GM12878 (cell line): ENCODE measurements at regions not wholly inside any gene's neighbourhood (a gene's known extent, or its start where the extent isn't known, plus 50 kb on each side); places are given as distances from the start of the nearest gene placed in this dataset.

Experiments
- ATAC-seq: fragments of 200-7000 bp; cut with Tn5 transposase; 3 replicates; pipeline ENCODE4 v1.9.1; 2020; ENCODE audit warnings: mild to moderate bottlenecking, moderate library complexity
- BruUV-seq: library from RNA; stranded (reverse); fragments of 400-500 nt; replicated peaks from 2 replicates; lab custom pipeline; 2021; lab: Mats Ljungman, UMichigan
- CTCF ChIA-PET: fragments of 300-600 bp; sonication (Branson Sonifier 250); formaldehyde crosslinking; extraction: SDS; loops from one replicate; lab custom pipeline; 2021; ENCODE audit warnings: inconsistent platforms; lab: Yijun Ruan, JAX
- POLR2A ChIA-PET: fragments of 350-600 bp; formaldehyde crosslinking; extraction: SDS; loops from one replicate; lab custom pipeline; 2021; ENCODE audit warnings: inconsistent platforms; lab: Charles Lee
- RAD21 ChIA-PET: fragments of 300-600 bp; sonication (Branson Sonifier 250); formaldehyde crosslinking; loops from one replicate; lab custom pipeline; 2023; ENCODE audit warnings: antibody characterized with exemption; ENCODE audit not compliant: unreplicated experiment; lab: Charles Lee
- SMC1A ChIA-PET: fragments of 300-600 bp; sonication (Branson Sonifier 250); formaldehyde crosslinking; loops from one replicate; lab custom pipeline; 2023; ENCODE audit not compliant: unreplicated experiment, uncharacterized antibody; lab: Charles Lee
- DNase-seq: peaks from one replicate; pipeline ENCODE4 v3.0.0-alpha.2; 2011; ENCODE audit warnings: low read depth, low spot score
- FAIRE-seq: peaks from 3 replicates; lab custom pipeline; 2011; peaks lifted over from hg19 to GRCh38; lab: Jason Lieb, UNC
- H2AFZ ChIP-seq: 2 replicates; pipeline ENCODE4 v1.6.0; 2011; ENCODE audit warnings: low read depth, low read length, control low read depth; ENCODE audit not compliant: control insufficient read depth
- H3K27ac ChIP-seq: 2 replicates; pipeline ENCODE4 v1.5.1; 2011; ENCODE audit warnings: control low read depth; ENCODE audit not compliant: control insufficient read depth, insufficient read depth
- H3K27me3 ChIP-seq, 2 experiments: replicated peaks in 1 of 2; 2 replicates each; pipeline versions ENCODE4 v1.6.0 to v1.6.1; 2011; ENCODE audit warnings: low read length in 1 of 2; ENCODE audit not compliant: control insufficient read depth in 2 of 2, insufficient read depth in 2 of 2
- H3K36me3 ChIP-seq, 2 experiments: 2 replicates each; pipeline ENCODE4 v1.5.1; 2011; ENCODE audit warnings: low read length in 1 of 2; ENCODE audit not compliant: control insufficient read depth in 2 of 2, insufficient read depth in 2 of 2
- H3K4me1 ChIP-seq: 2 replicates; pipeline ENCODE4 v1.6.1; 2011; ENCODE audit warnings: mild to moderate bottlenecking, low read length, moderate library complexity, mixed read lengths; ENCODE audit not compliant: control insufficient read depth, insufficient read depth
- H3K4me2 ChIP-seq: 2 replicates; pipeline ENCODE4 v1.6.0; 2011; ENCODE audit warnings: control low read depth; ENCODE audit not compliant: control insufficient read depth, insufficient read depth
- H3K4me3 ChIP-seq: fragments of 200-600 bp; sonication (generic); 2 replicates; pipeline ENCODE4 v1.5.1; 2016
- H3K79me2 ChIP-seq: 2 replicates; pipeline ENCODE4 v1.6.0; 2011; ENCODE audit warnings: low read length; ENCODE audit not compliant: control insufficient read depth, insufficient read depth
- H3K9ac ChIP-seq: 2 replicates; pipeline ENCODE4 v1.8.0; 2011; ENCODE audit warnings: low read length, control low read depth, mixed read lengths; ENCODE audit not compliant: control insufficient read depth, insufficient read depth
- H3K9me3 ChIP-seq: replicated peaks from 3 replicates; pipeline ENCODE4 v1.5.1; 2011; ENCODE audit warnings: mild to moderate bottlenecking, low read length; ENCODE audit not compliant: control insufficient read depth, insufficient read depth
- H4K20me1 ChIP-seq: 2 replicates; pipeline ENCODE4 v1.6.0; 2011; ENCODE audit not compliant: control insufficient read depth, insufficient read depth
- ATF7 ChIP-seq: fragments of 450-650 bp; IDR thresholded peaks from 2 replicates; pipeline ENCODE4 v1.6.1; 2016; ENCODE audit warnings: low read depth, mild to moderate bottlenecking
- CBX5 ChIP-seq: sonication (generic); IDR thresholded peaks from 2 replicates; pipeline ENCODE4 v1.6.1; 2016; ENCODE audit warnings: low read depth, moderate library complexity, mild to moderate bottlenecking, inconsistent platforms
- CEBPB ChIP-seq, 2 experiments: fragments of 150-350 bp in 1 of 2; IDR thresholded peaks; 2 replicates each; pipeline ENCODE4 v1.6.1; 2012 to 2014; ENCODE audit warnings: low read depth in 2 of 2, low read length in 2 of 2, borderline replicate concordance in 1 of 2, inconsistent platforms in 1 of 2
- EED ChIP-seq: sonication (generic); IDR thresholded peaks from 2 replicates; pipeline ENCODE4 v1.6.1; 2016; ENCODE audit warnings: antibody characterized with exemption, low read depth
- EGR1 ChIP-seq, 2 experiments: IDR thresholded peaks; 1 replicate in 1 of 2; 2 replicates in 1 of 2; pipeline ENCODE4 v1.6.1; 2011 to 2012; ENCODE audit warnings: low read depth in 2 of 2, low read length in 2 of 2, borderline replicate concordance in 1 of 2, mild to moderate bottlenecking in 1 of 2, moderate library complexity in 1 of 2
- ETV6 ChIP-seq, 2 experiments: fragments of 450-650 bp in 1 of 2; IDR thresholded peaks in 1 of 2; conservative IDR thresholded peaks in 1 of 2; 2 replicates each; pipeline ENCODE4 v1.6.1; 2014; ENCODE audit warnings: antibody characterized with exemption in 1 of 2, borderline replicate concordance in 1 of 2, low read depth in 1 of 2, mild to moderate bottlenecking in 1 of 2, moderate library complexity in 1 of 2
- FOXM1 ChIP-seq: IDR thresholded peaks from 2 replicates; pipeline ENCODE4 v1.6.1; 2012; ENCODE audit warnings: low read depth, mild to moderate bottlenecking, inconsistent platforms, low read length, moderate library complexity
- GATAD2B ChIP-seq: fragments of 450-650 bp; conservative IDR thresholded peaks from 2 replicates; pipeline ENCODE4 v1.6.1; 2017; ENCODE audit warnings: low read depth, mild to moderate bottlenecking, moderate library complexity
- MEF2B ChIP-seq: fragments of 450-650 bp; IDR thresholded peaks from 2 replicates; pipeline ENCODE4 v1.6.1; 2018; ENCODE audit warnings: mild to moderate bottlenecking, moderate library complexity; ENCODE audit not compliant: partially characterized antibody, poor library complexity, severe bottlenecking
- MTA3 ChIP-seq: IDR thresholded peaks from 2 replicates; pipeline ENCODE4 v1.6.1; 2012; ENCODE audit warnings: low read length, inconsistent platforms, borderline replicate concordance
- NR2F1 ChIP-seq: fragments of 450-650 bp; conservative IDR thresholded peaks from 2 replicates; pipeline ENCODE4 v1.6.1; 2017; ENCODE audit warnings: mild to moderate bottlenecking
- NRF1 ChIP-seq: conservative IDR thresholded peaks from 2 replicates; pipeline ENCODE4 v1.6.1; 2011; ENCODE audit warnings: mild to moderate bottlenecking, low read depth, low read length, improper control_type of control experiment
- RELA ChIP-seq: fragments of 450-650 bp; IDR thresholded peaks from 2 replicates; pipeline ENCODE4 v1.8.0; 2014; ENCODE audit warnings: borderline replicate concordance; ENCODE audit not compliant: partially characterized antibody
- SUZ12 ChIP-seq: fragments of 200-600 bp; sonication (generic); IDR thresholded peaks from one replicate; pipeline ENCODE4 v1.6.1; 2018; ENCODE audit warnings: antibody characterized with exemption, mild to moderate bottlenecking; ENCODE audit not compliant: unreplicated experiment
- TCF3 ChIP-seq: IDR thresholded peaks from 2 replicates; pipeline ENCODE4 v1.6.1; 2012; ENCODE audit warnings: low read depth, mild to moderate bottlenecking, low read length, borderline replicate concordance; ENCODE audit not compliant: insufficient read depth
- ZBED1 ChIP-seq: IDR thresholded peaks from 2 replicates; pipeline ENCODE4 v1.6.1; 2016; ENCODE audit warnings: borderline replicate concordance
- ZSCAN29 ChIP-seq: fragments of 450-650 bp; IDR thresholded peaks from 2 replicates; pipeline ENCODE4 v1.6.1; 2017; ENCODE audit warnings: mild to moderate bottlenecking, moderate library complexity
- WGBS: methylation state at CpG from one replicate; pipeline ENCODE4 v1.1.6; 2016; ENCODE audit warnings: low lambda C conversion rate; ENCODE audit not compliant: insufficient replicate concordance, insufficient coverage; ENCODE audit errors: missing lambda C conversion rate; 5-methylcytosine and 5-hydroxymethylcytosine counted together
- in situ Hi-C: fragments of 300-500 bp; cut with MboI; formaldehyde crosslinking; loops from 9 replicates; pipeline ENCODE4 v1.14.3; 2018; ENCODE audit warnings: mixed read lengths
- intact Hi-C: fragments of 100-400 bp; cut with micrococcal nuclease; formaldehyde crosslinking; loops from one replicate; pipeline ENCODE4 v1.14.2; 2022; ENCODE audit not compliant: unreplicated experiment
- TF ChIP-seq, protein P1 (sequence below): fragments of 450-650 bp; IDR thresholded peaks from 2 replicates; pipeline ENCODE4 v1.6.1; 2018; ENCODE audit warnings: mild to moderate bottlenecking, low read depth, moderate library complexity; ENCODE audit not compliant: partially characterized antibody
- TF ChIP-seq, protein P2 (sequence below): IDR thresholded peaks from 2 replicates; pipeline ENCODE4 v1.6.1; 2011; ENCODE audit warnings: low read depth, mild to moderate bottlenecking, low read length, moderate library complexity, borderline replicate concordance; ENCODE audit errors: extremely low read depth

DNA sequence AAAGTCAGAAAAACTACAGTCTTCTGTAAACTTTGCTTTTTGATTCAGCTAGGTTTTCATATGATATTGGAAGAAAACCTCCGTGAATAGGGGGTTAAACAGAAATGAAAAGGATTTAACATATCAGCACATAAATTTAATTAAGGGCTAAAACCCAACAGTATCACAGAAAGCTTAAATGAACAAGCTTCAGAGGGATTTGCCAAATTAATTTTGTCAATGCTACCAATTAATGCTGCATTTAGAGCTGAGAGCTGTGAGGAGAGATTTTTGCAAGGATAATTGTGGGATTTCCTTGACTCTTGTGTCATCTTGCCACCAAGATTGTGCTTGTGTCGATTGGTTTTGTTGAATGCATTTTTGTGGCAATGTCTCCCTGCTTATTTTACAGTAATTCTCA is 379.9 kb downstream of the CD109 start (continued):
- TF ChIP-seq, protein P1, sequence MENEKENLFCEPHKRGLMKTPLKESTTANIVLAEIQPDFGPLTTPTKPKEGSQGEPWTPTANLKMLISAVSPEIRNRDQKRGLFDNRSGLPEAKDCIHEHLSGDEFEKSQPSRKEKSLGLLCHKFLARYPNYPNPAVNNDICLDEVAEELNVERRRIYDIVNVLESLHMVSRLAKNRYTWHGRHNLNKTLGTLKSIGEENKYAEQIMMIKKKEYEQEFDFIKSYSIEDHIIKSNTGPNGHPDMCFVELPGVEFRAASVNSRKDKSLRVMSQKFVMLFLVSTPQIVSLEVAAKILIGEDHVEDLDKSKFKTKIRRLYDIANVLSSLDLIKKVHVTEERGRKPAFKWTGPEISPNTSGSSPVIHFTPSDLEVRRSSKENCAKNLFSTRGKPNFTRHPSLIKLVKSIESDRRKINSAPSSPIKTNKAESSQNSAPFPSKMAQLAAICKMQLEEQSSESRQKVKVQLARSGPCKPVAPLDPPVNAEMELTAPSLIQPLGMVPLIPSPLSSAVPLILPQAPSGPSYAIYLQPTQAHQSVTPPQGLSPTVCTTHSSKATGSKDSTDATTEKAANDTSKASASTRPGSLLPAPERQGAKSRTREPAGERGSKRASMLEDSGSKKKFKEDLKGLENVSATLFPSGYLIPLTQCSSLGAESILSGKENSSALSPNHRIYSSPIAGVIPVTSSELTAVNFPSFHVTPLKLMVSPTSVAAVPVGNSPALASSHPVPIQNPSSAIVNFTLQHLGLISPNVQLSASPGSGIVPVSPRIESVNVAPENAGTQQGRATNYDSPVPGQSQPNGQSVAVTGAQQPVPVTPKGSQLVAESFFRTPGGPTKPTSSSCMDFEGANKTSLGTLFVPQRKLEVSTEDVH: no peak
- no peak for TF ChIP-seq EED

DNA sequence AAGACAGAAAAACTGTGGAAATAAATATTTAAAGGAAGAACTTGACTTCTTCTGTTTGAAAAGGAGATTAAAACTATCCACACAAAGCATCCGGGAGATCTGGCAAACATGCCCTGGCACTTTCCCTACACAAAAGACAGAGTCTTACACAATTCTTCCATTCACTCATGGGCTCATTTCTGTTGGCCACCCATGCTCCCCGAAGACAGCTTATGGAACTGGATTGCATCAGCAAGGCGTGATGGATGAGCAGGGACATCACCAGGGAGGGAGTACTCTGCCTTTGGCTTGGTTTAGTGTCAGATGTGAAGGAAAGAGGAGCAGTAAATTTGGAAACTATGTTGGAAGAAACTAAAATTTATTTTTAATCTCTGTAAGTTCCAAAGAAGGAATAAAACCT is 379.3 kb downstream of the CD109 start:
- Histone ChIP-seq H3K9ac (no peak overlapping the region), H3K4me1 (no peaks in the 10 kb centered on the region), H3K9me3 (no peaks in the 10 kb centered on the region), H2AFZ (no peak overlapping the region), H3K79me2 (no peaks in the 10 kb centered on the region), H3K4me2 (no peak overlapping the region), H4K20me1 (no peaks in the 10 kb centered on the region), H3K27ac (no peak overlapping the region), H3K36me3 (no peaks in the 10 kb centered on the region), H3K27me3 (no peaks in the 10 kb centered on the region; a peak in 1 of 4 replicates), H3K4me3 (no peak overlapping the region)
- RAD21 ChIA-PET: no interaction called here
- no peak for FAIRE-seq
- TF ChIP-seq SUZ12 (no peak), RELA (no peak), TCF3 (no peak), GATAD2B (no peak), ETV6 (conservative IDR thresholded peaks at IDR 0.05 in 1 of 2, IDR thresholded peaks at IDR 0.05 in 1 of 2; ENCODE audit: borderline replicate concordance in 1 of 2, low read depth in 1 of 2) (no peak), MEF2B (no peak), ZBED1 (no peak), ATF7 (no peak), EGR1 (IDR thresholded peaks at IDR 0.05; ENCODE audit: borderline replicate concordance in 1 of 2, low read depth in 2 of 2, low read length in 2 of 2) (no peak), CBX5 (no peak), ZSCAN29 (no peak), NRF1 (no peak), CEBPB (IDR thresholded peaks at IDR 0.05; ENCODE audit: borderline replicate concordance in 1 of 2, low read depth in 2 of 2, low read length in 2 of 2) (no peak), NR2F1 (no peak), FOXM1 (no peak), MTA3 (no peak)
- TF ChIP-seq, protein P2, sequence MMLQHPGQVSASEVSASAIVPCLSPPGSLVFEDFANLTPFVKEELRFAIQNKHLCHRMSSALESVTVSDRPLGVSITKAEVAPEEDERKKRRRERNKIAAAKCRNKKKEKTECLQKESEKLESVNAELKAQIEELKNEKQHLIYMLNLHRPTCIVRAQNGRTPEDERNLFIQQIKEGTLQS: no peak
- in situ Hi-C loops: no loop called here
- CTCF ChIA-PET: no interaction called here
- SMC1A ChIA-PET: interaction anchor here (1.1 kb wide), 1 partner anchor 108 kb away, joined by 3 read pairs; no protein-coding TSS in a partner anchor
- WGBS: 38% methylated on average over 3 of the region's 3 CpGs
- intact Hi-C loops: no loop called here
- POLR2A ChIA-PET: no interaction called here
- DNase-seq: no peak
- BruUV-seq: no TSS peak
- ATAC-seq: no peak
